Testis (tissue), 2 donors: ENCODE measurements at regions not wholly inside any gene's neighbourhood (a gene's known extent, or its start where the extent isn't known, plus 50 kb on each side); places are given as distances from the start of the nearest gene placed in this dataset.

Experiments used
- CTCF ChIP-seq, 3 experiments: fragments of 450-650 bp in 2 of 3; fragments of 200-600 bp in 1 of 3; sonication (generic) in 1 of 3; IDR thresholded peaks; one replicate each; pipeline ENCODE4 v1.5.1; 2016 to 2019; ENCODE audit warnings: antibody characterized with exemption in 3 of 3, mild to moderate bottlenecking in 2 of 3, moderate library complexity in 1 of 3
- POLR2A ChIP-seq: fragments of 450-650 bp; IDR thresholded peaks from one replicate; pipeline ENCODE4 v1.6.1; 2017; ENCODE audit warnings: antibody characterized with exemption, mild to moderate bottlenecking, moderate library complexity

- TF ChIP-seq CTCF (IDR thresholded peaks at IDR 0.05) = no peak
- TF ChIP-seq POLR2A = no peak
Observed at GRCh38 chr7:121456015-121456414, 59.9 kb upstream of the FAM3C start.
